Posterior cingulate gyrus (tissue), 11 donors: ENCODE measurements at regions not wholly inside any gene's neighbourhood (a gene's known extent, or its start where the extent isn't known, plus 50 kb on each side); places are given as distances from the start of the nearest gene placed in this dataset.

Experiments used
- DNase-seq, 10 donors: peaks; one replicate each; pipeline versions ENCODE4 v3.0.0 to v3.0.0-alpha.2; 2020 to 2021; ENCODE audit warnings: mixed read lengths in 3 of 10
- intact Hi-C: fragments of 100-400 bp; cut with DNase I; formaldehyde crosslinking; loops from one replicate; pipeline ENCODE4 v1.15.1; 2023

DNA sequence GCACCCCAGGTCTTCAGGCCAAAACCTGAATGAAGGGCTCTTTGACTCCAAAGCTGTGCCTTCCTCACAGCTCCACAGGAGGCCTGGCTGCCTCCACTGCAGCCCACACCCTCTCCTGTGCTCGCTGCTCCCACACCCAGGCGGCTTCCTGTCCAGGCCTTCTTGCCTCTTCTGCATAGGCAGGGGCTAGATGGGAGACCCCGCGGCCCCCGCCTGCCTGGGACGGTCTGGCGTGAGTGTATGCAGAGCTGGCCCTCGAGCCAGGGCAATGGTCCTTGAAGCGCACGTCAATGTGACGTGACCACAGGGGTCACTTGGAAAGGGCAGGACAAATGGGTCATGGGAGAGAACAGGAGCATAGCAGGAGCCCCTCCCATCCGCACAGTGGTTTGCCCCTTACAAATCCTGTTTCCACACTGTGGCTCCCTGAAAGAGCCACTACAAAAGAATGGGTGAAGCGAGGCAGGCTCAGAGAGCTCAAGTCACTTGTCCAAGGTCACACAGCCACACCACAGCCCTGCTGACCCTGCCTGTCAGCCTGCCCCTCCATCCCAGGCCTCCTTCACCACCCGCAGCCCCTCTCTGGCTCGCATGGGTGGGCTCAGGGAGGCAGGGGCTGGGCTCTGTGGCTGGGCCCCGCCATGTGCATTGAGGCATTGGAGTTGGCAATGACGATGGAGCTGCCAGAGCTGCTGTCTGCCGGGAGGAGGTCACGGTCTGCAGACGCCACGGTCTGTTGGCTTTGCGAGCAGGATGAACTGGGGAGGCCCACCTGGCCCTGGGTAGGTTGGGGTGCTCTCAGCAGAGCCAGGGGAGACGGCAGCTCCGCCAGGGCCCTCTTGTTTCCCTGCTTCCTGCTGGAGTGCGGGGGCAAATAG lies 71.2 kb upstream of the WNT11 start:
- DNase-seq, result peak in 2 of 10 donors; percentile 77 to 80

DNA sequence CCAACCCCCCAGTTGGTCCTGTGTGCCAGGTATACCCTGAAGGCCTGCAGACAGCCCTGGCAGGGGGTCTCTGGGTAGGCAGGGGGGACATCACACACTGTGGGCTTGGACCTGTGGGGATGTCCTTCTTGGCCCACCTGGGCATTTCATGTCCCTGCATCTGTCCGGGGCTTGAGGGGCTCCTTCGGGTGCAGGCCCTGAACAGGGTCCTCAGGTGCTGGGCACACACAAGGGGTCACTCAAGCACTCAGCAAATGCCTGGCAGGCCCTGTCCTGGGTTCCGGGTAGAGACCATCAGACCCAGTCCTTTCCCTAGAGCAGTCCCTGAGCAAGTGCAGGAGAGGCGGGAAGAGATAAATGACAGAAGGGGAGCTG lies 70.5 kb upstream of the WNT11 start:
- peak in 2 of 10 donors; percentile 66 to 69 for DNase-seq
- intact Hi-C loops, result no loop called here

More for the DNA sequence above, 71.2 kb upstream of the WNT11 start:
- intact Hi-C loops, result no loop called here

DNA sequence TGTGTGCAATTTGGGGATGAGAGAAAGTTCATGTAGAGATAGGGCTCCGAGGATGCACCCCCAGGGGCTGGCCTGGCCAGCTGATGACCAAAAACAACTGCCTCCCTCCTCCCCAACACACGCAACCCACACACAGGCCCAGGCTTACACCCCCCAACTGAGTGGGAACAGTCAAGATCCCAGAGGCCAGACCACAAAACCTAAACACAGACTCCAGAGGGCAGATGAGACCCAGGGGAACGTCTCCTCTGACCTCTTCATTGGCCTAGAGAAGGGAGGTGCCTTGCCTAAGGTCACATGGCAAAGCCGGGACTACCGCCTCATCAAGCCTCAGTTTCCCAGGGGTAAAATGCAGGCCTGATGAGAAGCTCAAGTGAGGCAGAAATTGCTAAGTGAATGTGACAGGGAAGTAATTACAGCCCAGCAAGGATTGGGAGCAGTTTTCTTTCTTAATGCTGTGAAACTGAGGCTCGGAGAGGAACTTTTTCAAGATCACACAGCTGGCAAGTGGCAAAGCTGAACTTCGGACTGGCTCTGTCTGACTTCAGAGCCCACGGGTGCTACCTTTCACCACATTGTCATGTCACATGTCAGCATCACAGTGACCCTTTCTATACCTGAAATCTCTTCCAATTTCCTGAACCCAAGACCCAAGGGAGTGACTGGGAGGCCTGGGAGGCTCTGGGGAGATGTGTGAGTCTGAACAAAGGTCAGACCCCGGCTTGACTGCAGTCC lies 69.9 kb upstream of the WNT11 start:
- intact Hi-C loops, result no loop called here
- peak in 2 of 10 donors; percentile 4 to 8 for DNase-seq

DNA sequence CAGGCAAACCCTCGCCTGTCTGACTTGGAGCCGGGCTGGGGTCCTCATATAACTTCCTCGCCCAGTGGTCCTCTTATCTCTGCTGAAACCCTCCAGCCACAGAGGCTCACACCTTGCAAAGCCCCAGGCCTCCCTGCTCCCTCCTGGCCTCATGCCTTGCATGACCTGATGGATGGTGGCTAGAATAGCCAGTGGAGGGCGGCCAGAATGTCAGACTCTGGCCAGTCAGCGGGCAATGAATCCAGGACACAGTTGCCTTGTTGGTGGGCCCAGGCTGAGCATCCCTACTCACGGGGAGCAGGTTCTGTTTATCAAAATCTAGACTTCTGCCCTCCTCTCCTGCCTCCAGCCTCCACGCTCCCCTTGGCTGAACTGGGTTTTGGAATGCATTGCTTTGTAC lies 69.1 kb upstream of the WNT11 start:
- DNase-seq, result peak in 2 of 10 donors; percentile 48 to 66
- intact Hi-C loops, result no loop called here

DNA sequence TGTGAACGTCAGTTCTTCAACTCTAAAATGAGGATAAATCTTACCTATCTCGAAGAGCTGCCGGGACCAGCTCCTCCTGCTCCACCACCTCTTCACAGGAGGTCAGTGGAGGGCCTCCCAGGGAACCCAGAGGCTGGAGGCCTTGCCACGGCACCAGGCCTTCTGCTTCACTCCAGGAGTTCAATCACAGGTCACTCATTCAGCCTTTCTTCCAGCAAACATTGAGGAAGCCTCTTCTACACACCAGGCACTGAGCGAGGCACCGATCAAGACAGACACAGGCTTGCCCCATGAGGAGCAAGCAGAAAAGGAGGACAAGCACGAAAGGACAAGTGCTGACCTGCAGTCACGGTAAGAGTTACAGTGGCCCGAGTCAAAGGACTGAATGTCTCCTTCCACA lies 64.8 kb upstream of the WNT11 start:
- intact Hi-C loops, result no loop called here
- DNase-seq, result peak in 3 of 10 donors; percentile 16 to 49 (median 45)

DNA sequence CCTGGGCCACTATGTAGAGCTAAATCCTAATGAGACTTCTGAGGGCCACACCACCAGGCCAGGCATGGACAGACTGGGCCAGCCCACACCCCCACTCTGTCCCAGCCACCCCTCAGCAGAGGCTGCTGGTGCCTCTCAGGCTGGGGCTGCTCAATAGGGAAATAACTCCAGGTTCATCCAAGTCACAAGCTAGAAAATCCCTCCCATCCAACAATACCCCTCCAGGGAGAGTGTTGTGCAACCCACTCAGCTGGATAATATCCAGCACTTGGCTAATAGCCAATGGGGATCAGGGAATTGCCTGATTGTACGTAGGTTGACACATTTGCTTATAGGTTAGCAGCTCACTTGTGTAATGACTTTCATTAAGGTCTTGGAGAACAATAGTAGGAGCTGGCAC lies 64.1 kb upstream of the WNT11 start:
- peak in 1 of 10 donors; percentile 46 for DNase-seq

DNA sequence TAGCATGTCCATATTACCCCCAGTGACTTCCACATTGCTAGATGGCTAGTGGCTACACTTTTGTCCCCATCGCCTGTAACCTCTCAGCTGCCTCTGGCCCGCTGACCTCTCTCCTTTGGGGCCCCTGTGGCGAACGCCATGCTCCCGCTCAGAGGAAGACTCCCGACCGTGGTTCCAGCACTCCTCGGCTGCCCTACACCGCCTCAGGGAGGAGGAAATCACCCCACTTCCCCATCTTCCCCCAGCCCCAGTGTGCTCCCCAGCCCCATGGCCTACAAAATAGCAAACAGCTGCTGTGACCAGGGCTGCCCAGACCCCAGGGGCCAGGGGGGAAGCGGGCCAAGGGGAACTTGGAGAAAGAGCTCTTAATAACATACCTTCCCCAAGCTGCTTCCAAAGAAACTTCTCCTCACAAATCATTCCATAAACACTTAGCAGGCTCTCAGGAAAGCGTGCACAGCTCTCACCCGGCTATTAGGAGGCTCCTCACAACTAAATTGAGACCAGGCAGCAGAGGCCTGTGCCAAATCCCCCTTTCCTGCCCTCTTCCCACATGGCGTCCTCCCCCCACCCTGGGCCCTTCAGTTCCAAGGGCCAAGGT lies 63.5 kb upstream of the WNT11 start:
- intact Hi-C loops, result no loop called here
- DNase-seq, result peak in 2 of 10 donors; percentile 57 to 67

More for the DNA sequence above, 64.1 kb upstream of the WNT11 start:
- intact Hi-C loops, result no loop called here

DNA sequence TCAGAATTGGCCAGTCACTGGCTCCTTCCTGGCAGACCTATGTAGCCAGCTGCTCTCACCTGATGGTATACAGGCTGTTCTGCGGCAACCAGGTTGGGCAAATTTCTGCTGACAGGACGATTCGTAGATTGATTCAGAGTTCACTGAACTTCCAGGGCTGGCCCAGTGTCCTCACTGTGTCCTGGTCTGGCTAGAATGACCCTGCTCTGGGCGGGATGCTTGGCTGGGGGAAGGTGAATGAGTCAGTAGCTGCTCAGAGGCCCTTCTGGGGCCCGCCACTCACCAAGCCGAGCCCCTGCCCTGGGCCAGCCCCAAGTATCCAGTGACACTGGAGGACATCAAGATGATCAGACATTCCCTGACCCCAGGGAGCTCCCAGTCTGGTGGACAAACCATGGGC lies 62.9 kb upstream of the WNT11 start:
- intact Hi-C loops, result no loop called here
- peak in 2 of 10 donors; percentile 26 to 55 for DNase-seq

DNA sequence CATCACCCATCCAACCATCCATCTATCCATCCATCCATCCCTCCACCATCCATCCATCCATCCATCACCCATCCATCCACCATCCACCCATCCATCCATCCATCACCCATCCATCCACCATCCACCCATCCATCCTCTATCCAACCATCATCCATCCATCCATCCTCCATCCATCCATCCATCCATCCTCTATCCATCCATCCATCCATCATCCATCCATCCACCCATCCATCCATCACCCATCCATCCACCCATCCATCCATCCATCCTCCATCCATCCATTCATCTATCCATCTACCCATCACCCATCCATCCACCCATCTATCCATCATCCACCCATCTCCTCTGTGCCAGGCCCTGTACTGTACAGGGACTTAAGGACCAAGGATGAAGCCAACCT lies 62.2 kb upstream of the WNT11 start:
- intact Hi-C loops, result no loop called here
- no peak for DNase-seq

DNA sequence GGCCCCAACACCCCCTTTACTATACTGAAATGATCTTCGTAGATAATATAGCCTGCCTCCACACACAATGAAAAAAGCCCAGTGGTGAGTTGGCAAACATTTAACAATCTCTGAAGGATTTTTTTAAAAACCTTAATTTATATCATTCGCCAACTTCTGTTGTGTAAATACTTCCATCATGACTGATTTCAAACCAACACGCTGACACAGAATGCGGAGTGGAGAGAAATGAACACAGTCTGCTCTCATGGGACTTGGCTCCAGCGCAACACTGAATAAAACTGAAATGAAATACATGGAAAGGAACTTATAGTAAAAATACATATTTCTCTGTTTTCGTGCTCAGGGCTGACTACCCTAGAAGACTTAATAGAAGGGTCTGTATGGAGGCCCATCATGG lies 61.3 kb upstream of the WNT11 start:
- intact Hi-C loops, result no loop called here
- peak in 1 of 10 donors; percentile 21 for DNase-seq

DNA sequence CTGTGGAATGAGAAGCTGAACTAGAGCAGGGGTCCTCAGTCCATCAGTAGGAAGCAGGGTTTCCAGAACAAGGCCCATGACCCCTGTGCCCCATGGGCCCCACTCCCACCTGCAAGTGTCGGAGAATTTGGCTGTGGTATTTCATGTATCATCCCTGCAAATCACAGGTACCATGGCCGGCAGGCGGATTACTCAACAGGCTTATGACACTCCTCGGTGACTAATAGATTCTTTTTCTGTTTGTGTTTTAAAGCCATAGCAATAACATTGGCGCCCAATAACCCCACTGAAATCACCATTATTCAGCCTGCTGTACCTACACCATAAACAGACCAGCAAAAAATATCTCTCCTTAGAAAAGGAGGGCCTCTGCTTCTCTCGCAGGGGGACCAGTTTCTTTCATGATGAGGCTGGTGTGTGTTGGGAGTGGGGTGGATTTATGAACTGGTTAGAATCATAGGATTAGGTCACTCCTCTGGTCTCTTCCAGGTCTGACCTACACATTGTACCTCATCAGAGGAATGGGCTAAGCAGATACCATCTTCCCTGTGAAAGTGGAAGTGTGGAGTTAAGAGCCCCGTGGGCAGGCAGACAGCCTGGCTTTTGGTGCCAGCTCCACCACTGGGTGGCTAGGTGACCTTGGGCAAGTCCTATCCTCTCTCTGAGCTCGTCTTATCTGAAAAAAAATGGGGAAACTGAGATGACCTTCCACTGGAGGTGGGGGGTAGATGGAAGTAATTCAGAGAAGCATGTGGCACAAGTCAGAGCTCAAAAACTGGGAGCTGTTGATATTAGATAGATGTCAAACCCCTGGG lies 60.2 kb upstream of the WNT11 start:
- DNase-seq, result peak in 2 of 10 donors; percentile 52 to 56
- intact Hi-C loops, result no loop called here

DNA sequence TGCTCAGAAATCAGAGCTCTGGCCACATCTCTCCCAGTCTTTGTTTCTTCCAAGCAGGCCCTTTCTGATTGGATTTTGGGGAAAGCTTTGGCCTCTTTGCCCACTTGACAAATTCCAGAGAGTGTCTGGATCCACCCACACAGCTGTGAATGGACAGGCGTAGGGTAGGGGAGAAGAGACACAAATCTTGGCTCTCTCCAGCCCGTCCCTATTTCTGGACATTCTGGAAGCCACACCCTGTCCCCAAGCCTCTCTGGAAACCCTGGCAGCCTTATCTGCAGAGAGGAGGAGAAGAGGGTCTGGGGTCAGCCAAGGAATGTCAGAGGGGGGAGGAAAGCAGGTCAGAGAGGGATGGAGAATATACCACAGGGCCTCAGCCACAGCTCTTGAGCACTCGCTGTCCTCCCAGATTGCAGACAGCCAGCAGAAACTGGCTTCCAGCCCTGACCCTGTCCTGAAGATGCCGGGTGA lies 59.5 kb upstream of the WNT11 start:
- DNase-seq, result peak in 2 of 10 donors; percentile 18 to 38
- intact Hi-C loops, result no loop called here

DNA sequence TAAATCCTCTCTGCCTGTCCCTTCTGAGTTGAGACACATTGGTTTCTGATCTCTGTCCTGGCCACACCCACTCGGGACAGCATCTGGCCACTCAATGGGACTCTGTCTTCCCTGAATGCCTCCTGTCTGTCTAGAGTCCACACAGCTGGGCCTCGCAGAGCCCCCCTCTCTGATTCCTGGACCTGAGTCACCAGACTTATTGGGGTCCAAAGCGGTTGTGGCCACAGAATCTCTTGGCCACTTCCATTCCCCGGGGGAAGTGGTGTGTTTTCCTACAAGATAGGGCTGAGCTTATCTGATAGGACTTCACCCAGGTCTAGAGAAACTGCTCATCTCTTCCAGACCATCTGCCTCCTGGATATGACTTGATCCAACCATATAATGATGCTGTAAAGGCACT lies 57.4 kb upstream of the WNT11 start:
- DNase-seq, result peak in 5 of 10 donors; percentile 27 to 91 (median 31)
- intact Hi-C loops, result no loop called here

DNA sequence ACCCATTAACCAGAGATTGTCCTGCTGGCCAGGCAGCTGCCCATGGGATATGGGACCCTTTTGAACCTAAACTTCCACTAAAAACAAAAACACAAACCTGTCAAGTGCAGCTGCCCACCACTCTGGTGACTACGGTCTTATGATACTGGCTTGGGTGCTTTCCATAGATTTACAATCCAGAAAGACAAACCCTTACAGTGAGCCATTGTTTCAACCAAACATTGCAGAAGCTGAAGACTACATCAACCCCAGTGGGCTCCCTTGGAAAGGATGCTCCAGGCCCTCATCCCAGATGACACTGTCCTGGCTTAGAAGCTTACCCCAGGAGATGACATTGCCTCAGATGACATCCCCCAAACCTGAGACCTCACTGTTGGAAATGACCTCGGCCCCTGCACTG lies 56.9 kb upstream of the WNT11 start:
- intact Hi-C loops, result no loop called here
- DNase-seq, result peak in 2 of 10 donors; percentile 57 to 59

DNA sequence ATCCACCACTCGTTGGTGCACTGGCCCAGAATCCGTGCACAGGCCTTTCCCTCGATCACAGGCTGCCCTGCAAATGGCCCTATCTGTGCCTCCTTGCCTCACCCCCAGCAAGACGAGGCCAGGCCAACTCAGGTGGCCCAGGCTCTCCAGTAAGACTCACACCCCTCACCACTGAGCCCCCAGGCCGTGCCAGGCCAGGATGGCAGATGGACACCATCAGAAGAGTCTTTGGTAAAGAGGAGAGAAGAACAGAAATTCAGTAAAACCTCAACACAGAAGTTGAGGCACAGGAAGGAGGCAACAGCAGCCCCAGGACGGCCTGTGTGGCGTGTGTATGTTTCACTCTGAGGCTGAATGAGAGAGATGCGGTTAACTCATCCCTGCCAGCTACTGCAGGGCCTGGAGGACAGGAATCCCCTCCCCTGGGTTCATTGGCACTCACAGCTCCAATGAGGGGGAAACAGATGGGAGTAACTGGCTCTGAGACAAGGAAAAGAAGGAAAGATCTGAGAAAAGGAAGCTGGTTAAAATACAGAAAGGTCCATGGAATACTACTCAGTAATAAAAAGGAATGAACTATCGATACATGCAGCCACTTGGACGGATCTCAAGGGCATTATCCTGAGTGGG lies 54.1 kb upstream of the WNT11 start:
- intact Hi-C loops, result no loop called here
- DNase-seq, result peak in 2 of 10 donors; percentile 59

DNA sequence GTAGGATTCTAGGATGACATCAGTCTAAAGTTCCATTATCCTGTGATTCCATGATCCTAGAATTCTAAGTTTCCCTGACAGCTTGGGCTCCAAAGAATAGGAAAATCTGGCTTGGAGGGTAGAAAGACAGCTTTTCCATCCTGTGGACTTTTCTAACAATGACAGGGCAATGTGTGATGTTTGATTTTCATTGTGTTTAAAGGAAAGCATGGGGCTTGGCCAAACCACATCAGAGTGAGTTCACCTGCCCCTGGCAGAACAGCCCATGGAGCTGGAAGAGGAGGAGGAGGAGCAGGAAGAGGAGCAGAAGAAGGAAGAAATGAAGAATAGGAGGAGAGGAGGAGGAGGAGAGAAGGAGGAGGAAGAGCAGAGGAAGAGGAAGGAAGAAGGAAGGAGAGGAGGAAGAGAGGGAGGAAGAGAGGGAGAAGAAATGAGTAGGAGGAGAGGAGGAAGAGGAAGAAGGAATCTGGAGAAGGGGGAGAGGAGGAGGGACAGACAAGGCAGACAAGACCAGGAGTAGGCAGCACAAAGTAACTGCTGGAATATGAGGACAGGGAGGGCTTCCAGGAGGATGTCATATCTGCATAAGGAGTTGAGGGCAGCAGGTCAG lies 53.1 kb upstream of the WNT11 start:
- intact Hi-C loops, result no loop called here
- no peak for DNase-seq

DNA sequence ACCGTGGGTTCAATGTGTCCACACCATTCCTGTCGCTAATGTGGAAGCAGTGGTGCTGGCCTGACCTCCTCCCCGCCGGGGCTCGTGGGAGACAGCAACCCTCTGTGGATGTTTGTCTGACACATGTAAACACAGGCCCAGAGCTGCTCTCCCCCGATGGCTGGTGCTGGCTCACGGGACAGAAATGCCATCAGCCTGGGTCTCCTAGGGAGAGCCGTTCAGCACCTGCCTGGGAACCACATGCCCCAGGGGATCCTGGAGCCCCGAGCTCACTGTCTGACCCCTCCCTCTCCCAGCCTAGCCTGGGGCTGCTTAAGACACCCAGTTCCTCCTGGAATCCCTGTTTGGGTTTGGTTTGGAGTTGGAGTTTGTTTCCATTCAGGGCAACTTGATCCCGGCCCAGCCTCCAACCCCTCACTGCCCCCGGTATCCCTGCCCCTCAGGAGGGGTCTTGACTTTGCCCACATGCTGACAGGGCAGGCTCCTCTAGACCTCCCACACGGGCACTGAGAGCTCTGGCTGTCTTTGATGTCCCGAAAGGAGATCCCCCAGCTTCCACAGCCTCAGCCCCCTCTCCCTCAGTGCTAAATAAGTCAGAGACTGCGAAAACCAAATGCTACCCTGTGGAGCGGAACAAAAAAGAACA lies 50.9 kb upstream of the WNT11 start:
- intact Hi-C loops, result no loop called here
- peak in 2 of 10 donors; percentile 57 to 72 for DNase-seq

DNA sequence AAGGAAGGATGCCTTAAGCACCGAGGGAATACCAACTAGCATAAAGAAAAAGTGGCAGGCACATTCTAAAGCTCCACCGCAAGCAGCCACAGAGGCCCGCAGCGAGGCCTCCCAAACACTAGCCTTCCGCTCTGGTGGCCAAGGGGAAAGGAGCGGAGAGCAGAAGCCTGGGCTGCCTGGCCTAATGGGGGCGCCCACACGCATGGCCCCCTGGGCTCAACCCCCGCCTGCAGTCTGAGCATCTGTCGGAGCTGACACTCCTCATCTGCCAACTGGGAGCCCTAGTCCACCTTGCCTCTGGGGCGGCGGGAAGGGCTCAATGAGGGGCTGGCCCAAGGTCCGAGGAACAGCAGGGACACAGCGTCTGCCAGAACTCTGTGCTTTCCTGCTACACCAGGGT lies 50.1 kb upstream of the WNT11 start:
- intact Hi-C loops, result no loop called here
- DNase-seq, result peak in 2 of 10 donors; percentile 54 to 59
